ENCODE measurements at regions not wholly inside any gene's neighbourhood (a gene's known extent, or its start where the extent isn't known, plus 50 kb on each side); places are given as distances from the start of the nearest gene placed in this dataset.

GRCh38 chrX:22882543-22882942 is 117.2 kb upstream of the DDX53 start:
- TF ChIP-seq, protein P1, sequence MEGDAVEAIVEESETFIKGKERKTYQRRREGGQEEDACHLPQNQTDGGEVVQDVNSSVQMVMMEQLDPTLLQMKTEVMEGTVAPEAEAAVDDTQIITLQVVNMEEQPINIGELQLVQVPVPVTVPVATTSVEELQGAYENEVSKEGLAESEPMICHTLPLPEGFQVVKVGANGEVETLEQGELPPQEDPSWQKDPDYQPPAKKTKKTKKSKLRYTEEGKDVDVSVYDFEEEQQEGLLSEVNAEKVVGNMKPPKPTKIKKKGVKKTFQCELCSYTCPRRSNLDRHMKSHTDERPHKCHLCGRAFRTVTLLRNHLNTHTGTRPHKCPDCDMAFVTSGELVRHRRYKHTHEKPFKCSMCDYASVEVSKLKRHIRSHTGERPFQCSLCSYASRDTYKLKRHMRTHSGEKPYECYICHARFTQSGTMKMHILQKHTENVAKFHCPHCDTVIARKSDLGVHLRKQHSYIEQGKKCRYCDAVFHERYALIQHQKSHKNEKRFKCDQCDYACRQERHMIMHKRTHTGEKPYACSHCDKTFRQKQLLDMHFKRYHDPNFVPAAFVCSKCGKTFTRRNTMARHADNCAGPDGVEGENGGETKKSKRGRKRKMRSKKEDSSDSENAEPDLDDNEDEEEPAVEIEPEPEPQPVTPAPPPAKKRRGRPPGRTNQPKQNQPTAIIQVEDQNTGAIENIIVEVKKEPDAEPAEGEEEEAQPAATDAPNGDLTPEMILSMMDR (IDR thresholded peaks at IDR 0.05) = no peak
- no peak for TF ChIP-seq POLR2A (IDR thresholded peaks at IDR 0.05)
